ENCODE measurements at regions not wholly inside any gene's neighbourhood (a gene's known extent, or its start where the extent isn't known, plus 50 kb on each side); places are given as distances from the start of the nearest gene placed in this dataset.

DNA sequence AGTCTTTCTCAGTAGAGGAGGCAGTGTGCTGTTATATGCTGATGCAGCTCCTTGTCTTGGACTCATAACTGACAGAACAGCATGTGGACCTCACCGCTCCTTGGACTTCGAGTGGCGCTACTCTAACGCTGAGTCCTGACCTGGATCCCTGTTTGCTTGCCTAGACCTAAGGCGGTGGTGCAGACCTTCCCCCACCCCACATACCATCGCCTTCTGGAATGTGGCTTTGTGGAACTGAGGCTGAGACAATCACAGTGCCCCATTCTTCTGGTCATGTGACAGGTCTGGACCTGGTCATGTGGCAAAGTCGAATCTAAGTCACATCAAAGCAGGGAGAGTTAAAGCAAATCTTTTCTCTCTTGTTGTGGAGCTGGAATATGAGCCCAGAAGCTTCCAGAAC lies 190.7 kb upstream of the MKI67 start:
- no peak for ATAC-seq
- 85% methylated on average over 7 of the region's 7 CpGs for WGBS
- H3K27me3 ChIP-seq (ENCODE audit: control insufficient read depth, insufficient read depth): no peaks in the 10 kb centered on the region
- intact Hi-C loops (cut with DNase I): no loop called here
- no peaks in the 10 kb centered on the region for H3K4me1 ChIP-seq (ENCODE audit: control insufficient read depth, insufficient read depth, low read length)
- no peak overlapping the region for H3K27ac ChIP-seq (ENCODE audit: low read length)
- no peak overlapping the region for H3K4me3 ChIP-seq (ENCODE audit: low read length)
- no peaks in the 10 kb centered on the region for H3K9me3 ChIP-seq (ENCODE audit: control insufficient read depth, low read length)
- no peak for DNase-seq

DNA sequence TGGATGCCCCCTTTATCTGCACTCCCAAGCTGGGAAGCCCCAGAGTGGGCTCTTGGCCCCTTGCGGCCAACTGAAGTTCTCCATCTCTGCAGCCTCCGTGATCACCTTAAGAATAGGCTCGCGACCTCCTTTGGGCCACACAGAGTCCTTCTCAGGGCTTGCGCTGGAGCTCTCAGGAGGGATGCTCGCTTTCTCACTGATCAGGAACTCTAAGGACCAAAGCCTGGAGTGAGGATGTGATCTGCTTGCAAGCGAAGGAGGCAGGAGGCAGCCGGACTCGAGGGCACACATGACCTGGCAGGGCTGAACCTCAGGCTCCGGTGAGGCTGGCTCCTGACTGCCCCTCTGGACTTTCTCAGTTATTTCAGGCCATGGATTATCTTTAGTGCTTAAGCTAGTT lies 192.1 kb upstream of the MKI67 start:
- DNase-seq (no peak), ATAC-seq (no peak)
- Histone ChIP-seq H3K4me1 (ENCODE audit: control insufficient read depth, insufficient read depth, low read length) (no peaks in the 10 kb centered on the region), H3K27me3 (ENCODE audit: control insufficient read depth, insufficient read depth) (no peaks in the 10 kb centered on the region), H3K4me3 (ENCODE audit: low read length) (no peak overlapping the region), H3K9me3 (ENCODE audit: control insufficient read depth, low read length) (no peaks in the 10 kb centered on the region), H3K27ac (ENCODE audit: low read length) (no peak overlapping the region)
- intact Hi-C loops (cut with DNase I): no loop called here
- 84% methylated on average over 10 of the region's 10 CpGs for WGBS

DNA sequence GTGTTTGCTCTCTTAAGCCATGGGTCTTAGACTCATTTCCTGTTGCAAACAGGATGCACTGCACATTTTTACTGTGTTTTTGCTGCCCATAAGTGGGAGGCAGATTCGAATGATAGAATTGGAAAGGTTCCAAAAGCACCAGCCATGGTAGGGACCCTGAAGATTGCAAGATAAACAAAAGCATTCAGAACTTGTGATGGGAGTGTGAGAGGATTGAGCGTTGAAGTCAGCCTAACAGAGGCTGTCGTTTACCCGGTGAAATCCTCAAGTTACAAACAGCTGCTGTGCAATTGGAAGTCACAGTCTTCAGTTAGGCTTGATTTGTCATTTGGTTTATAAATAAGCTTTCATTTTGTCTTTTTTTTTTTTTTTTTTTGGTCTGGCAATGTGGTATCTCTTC lies 192.7 kb upstream of the MKI67 start:
- intact Hi-C loops (cut with DNase I): no loop called here
- Histone ChIP-seq H3K9me3 (ENCODE audit: control insufficient read depth, low read length) (no peaks in the 10 kb centered on the region), H3K27me3 (ENCODE audit: control insufficient read depth, insufficient read depth) (no peaks in the 10 kb centered on the region), H3K27ac (ENCODE audit: low read length) (no peak overlapping the region), H3K4me1 (ENCODE audit: control insufficient read depth, insufficient read depth, low read length) (no peaks in the 10 kb centered on the region), H3K4me3 (ENCODE audit: low read length) (no peak overlapping the region)
- DNase-seq (no peak), ATAC-seq (no peak)
- 44% methylated on average over 4 of the region's 4 CpGs for WGBS

DNA sequence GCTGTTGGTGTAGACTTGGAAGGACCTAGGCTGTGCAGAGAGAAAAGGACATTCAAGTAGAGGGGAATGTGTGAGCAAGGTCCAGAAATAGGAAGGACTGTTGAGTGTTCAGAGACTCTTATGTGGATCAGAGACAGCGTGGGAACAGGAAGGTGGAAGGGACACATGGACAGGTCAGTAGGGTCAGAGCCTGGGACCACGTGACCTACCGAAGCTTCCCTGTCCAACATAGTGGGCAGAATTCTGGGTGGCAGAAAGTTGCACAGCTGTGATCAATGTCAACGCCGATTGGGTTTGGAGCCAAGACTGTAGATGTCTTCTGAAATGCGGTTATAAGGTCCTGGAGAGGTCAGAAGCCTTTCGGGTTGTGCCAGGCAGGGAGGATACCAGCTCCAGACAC lies 195.9 kb upstream of the MKI67 start:
- H3K27me3 ChIP-seq (ENCODE audit: control insufficient read depth, insufficient read depth): no peaks in the 10 kb centered on the region
- intact Hi-C loops (cut with DNase I): loop anchor here in 2 of 4 donors (10.0 kb wide), 1 partner anchor 93 kb away; no protein-coding TSS in a partner anchor
- no peak for ATAC-seq

DNA sequence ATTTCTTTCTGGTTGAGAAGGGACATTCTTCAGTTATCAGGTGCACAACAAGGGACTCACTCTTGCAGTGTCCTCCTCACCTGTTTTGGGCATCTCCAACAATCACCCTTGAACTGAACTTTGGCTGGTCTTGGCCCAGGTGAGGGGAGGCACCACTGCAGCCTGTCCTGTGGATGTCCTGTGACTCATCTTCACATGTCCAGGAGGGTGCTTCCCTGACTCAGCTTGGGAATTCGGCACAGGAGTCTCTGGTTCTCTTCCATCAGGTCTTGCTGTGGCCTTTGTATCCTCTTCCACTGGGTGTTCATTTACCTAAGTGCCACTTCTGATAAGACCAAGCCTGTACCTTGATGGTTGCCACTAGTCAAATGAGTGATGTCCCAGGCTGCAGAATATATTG lies 196.7 kb upstream of the MKI67 start:
- no peak for ATAC-seq
- DNase-seq: no peak
- 70% methylated on average over 1 of the region's 1 CpG for WGBS
- no peak overlapping the region for H3K4me3 ChIP-seq (ENCODE audit: low read length)
- H3K27ac ChIP-seq (ENCODE audit: low read length): no peak overlapping the region
- intact Hi-C loops (cut with DNase I): loop anchor here in 2 of 4 donors (10.0 kb wide), 1 partner anchor 92 kb away; no protein-coding TSS in a partner anchor
- no peaks in the 10 kb centered on the region for H3K9me3 ChIP-seq (ENCODE audit: control insufficient read depth, low read length)
- H3K27me3 ChIP-seq (ENCODE audit: control insufficient read depth, insufficient read depth): no peaks in the 10 kb centered on the region
- no peaks in the 10 kb centered on the region for H3K4me1 ChIP-seq (ENCODE audit: control insufficient read depth, insufficient read depth, low read length)

More for the DNA sequence above, 195.9 kb upstream of the MKI67 start:
- WGBS: 87% methylated on average over 7 of the region's 7 CpGs
- no peak for DNase-seq
- Histone ChIP-seq H3K4me1 (ENCODE audit: control insufficient read depth, insufficient read depth, low read length) (no peaks in the 10 kb centered on the region), H3K27ac (ENCODE audit: low read length) (no peak overlapping the region), H3K4me3 (ENCODE audit: low read length) (no peak overlapping the region), H3K9me3 (ENCODE audit: control insufficient read depth, low read length) (no peaks in the 10 kb centered on the region)

DNA sequence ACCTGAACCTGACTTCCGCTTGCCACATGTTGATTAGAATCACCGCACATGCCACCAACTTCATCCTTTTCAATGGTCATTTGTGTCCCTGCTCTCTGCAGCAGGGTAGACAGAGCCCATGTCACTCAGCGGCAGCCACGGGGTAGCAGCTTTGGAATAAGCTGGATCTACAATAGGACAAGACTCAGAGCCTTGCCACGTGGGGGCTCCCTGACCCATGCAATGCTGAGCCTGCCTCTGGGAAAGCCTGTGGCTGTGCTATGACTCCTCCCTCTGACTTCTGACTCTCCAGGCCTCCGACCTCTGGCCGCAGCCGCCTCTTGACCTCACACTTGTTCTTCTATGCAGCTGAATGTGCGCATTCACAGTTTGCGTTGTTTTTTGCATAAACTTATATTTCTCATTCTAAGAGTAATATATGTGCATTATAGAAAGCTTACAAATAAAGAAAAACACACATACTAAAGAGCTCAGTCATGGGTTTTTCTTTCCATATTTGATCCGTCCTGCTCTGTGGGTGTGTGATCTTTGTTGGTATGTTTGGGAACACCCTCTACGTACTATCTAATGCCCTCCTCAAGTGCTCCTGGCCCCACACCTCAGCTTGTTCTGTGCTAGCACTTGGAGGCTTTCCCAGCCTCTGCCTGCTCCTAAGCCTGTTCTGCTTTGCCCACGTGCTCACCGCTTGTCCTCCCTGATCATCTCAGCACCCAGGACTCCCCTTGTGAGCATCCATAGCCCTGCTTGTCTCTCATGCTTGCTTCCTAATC lies 198.0 kb upstream of the MKI67 start:
- intact Hi-C loops (cut with DNase I): loop anchor here in 2 of 4 donors (10.0 kb wide), 1 partner anchor 91 kb away; no protein-coding TSS in a partner anchor
- Histone ChIP-seq H3K27me3 (ENCODE audit: control insufficient read depth, insufficient read depth) (no peaks in the 10 kb centered on the region), H3K4me3 (ENCODE audit: low read length) (no peak overlapping the region), H3K9me3 (ENCODE audit: control insufficient read depth, low read length) (no peaks in the 10 kb centered on the region), H3K4me1 (ENCODE audit: control insufficient read depth, insufficient read depth, low read length) (no peaks in the 10 kb centered on the region), H3K27ac (ENCODE audit: low read length) (no peak overlapping the region)
- WGBS: 40% methylated on average over 14 of the region's 14 CpGs
- ATAC-seq (peak; percentile 88 to 92), DNase-seq (peak; percentile 55 to 85 (median 77))

DNA sequence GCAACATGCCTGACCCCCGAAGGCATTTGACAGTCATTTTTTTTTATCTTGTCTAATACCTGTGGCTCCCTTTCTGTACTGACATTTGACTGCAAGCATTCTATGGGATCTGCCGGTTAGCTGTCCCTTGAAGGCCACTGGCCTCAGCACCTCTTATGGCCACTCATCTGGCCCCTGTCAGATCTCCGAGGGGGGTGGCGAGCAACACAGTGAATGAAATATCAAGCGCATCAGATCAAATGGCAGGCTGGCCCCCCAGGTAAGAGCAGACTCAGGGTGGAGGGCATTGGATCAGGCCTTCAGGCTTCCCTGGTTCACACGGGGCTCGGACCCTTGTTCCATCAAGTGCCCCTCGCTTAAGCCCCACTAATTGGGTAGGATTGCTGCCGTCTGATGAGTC lies 199.6 kb upstream of the MKI67 start:
- H3K9me3 ChIP-seq (ENCODE audit: control insufficient read depth, low read length): no peaks in the 10 kb centered on the region
- H3K4me1 ChIP-seq (ENCODE audit: control insufficient read depth, insufficient read depth, low read length): no peaks in the 10 kb centered on the region
- intact Hi-C loops (cut with DNase I): loop anchor here in 2 of 4 donors (10.0 kb wide), 1 partner anchor 89 kb away; no protein-coding TSS in a partner anchor
- DNase-seq (no peak), ATAC-seq (no peak)
- no peak overlapping the region for H3K27ac ChIP-seq (ENCODE audit: low read length)
- WGBS: 81% methylated on average over 9 of the region's 9 CpGs
- H3K27me3 ChIP-seq (ENCODE audit: control insufficient read depth, insufficient read depth): no peaks in the 10 kb centered on the region
- no peak overlapping the region for H3K4me3 ChIP-seq (ENCODE audit: low read length)

DNA sequence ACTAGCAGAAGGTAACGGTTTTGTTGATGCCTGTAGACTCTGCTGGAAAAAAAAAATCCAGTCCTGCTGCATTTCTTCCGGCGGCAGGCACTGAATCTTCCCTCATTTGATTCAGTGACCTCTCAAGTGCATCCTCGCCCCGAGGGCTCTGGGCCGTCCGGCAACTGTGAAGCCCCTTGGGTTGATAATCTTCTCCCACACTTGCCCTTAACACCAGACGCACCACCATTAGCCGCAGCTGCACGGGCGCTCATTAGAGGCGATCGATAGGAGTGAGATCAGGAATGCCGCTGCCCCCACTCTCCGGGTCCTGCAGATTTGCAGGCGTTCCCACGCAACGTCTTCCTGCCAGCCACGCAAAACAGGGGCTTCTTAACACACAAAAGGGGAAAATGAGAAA lies 200.0 kb upstream of the MKI67 start:
- DNase-seq (peak in 1 of 3 donors; percentile 28), ATAC-seq (no peak)
- Histone ChIP-seq H3K27ac (ENCODE audit: low read length) (no peak overlapping the region), H3K4me3 (ENCODE audit: low read length) (no peak overlapping the region), H3K27me3 (ENCODE audit: control insufficient read depth, insufficient read depth) (no peaks in the 10 kb centered on the region), H3K4me1 (ENCODE audit: control insufficient read depth, insufficient read depth, low read length) (no peaks in the 10 kb centered on the region), H3K9me3 (ENCODE audit: control insufficient read depth, low read length) (no peaks in the 10 kb centered on the region)
- intact Hi-C loops (cut with DNase I): loop anchor here in 2 of 4 donors (10.0 kb wide), 1 partner anchor 89 kb away; no protein-coding TSS in a partner anchor
- WGBS: 84% methylated on average over 19 of the region's 19 CpGs

DNA sequence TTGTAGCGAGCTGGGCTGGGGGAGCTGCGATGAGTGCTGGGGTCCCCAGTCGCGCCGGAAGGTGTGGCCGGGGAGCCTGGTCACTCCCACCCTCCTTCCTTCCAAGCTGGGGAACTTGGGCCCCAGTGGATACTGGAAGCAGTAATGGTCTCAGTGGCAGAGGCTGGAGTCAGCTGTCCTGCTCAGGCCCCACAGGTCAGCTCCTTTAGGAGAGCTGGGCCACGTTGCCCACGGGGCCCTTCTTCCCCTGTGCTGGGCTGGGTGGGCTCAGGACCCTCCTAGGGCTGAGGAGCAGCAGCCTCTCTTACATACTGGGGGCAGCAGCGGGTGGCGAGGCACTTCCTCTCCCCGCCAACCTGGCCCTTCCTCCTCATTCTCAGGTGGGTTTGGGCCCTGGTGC lies 200.6 kb upstream of the MKI67 start:
- ATAC-seq: no peak
- DNase-seq: no peak
- no peaks in the 10 kb centered on the region for H3K9me3 ChIP-seq (ENCODE audit: control insufficient read depth, low read length)
- no peak overlapping the region for H3K27ac ChIP-seq (ENCODE audit: low read length)
- H3K4me3 ChIP-seq (ENCODE audit: low read length): no peak overlapping the region
- no peaks in the 10 kb centered on the region for H3K27me3 ChIP-seq (ENCODE audit: control insufficient read depth, insufficient read depth)
- no peaks in the 10 kb centered on the region for H3K4me1 ChIP-seq (ENCODE audit: control insufficient read depth, insufficient read depth, low read length)
- intact Hi-C loops (cut with DNase I): loop anchor here in 2 of 4 donors (10.0 kb wide), 1 partner anchor 88 kb away; no protein-coding TSS in a partner anchor
- WGBS: 90% methylated on average over 11 of the region's 11 CpGs

DNA sequence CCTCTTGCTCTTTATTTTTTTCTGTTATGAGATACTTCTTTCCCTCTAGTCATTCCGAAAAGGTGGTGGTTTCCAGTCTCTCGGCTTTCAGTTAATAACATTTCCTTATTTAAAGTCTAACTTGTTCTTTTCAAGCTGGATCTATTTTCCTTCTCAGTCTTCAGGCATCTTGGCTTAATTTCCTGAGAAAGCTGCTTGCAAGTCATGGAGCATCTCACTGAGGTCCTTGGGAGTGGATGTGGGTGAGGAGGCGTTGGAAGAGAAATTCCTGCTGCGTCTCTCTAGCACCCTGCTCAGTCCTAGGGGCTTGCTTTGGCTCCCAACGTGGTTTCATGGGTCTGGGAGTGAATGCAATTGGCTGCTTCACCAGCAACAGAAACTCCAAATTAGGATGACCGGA lies 210.2 kb upstream of the MKI67 start:
- DNase-seq (no peak), ATAC-seq (no peak)
- H3K27me3 ChIP-seq (ENCODE audit: control insufficient read depth, insufficient read depth): no peaks in the 10 kb centered on the region
- no peak overlapping the region for H3K27ac ChIP-seq (ENCODE audit: low read length)
- H3K4me1 ChIP-seq (ENCODE audit: control insufficient read depth, insufficient read depth, low read length): no peaks in the 10 kb centered on the region
- no peak overlapping the region for H3K4me3 ChIP-seq (ENCODE audit: low read length)
- H3K9me3 ChIP-seq (ENCODE audit: control insufficient read depth, low read length): no peaks in the 10 kb centered on the region
- WGBS: 60% methylated on average over 6 of the region's 6 CpGs
- intact Hi-C loops (cut with DNase I): no loop called here

DNA sequence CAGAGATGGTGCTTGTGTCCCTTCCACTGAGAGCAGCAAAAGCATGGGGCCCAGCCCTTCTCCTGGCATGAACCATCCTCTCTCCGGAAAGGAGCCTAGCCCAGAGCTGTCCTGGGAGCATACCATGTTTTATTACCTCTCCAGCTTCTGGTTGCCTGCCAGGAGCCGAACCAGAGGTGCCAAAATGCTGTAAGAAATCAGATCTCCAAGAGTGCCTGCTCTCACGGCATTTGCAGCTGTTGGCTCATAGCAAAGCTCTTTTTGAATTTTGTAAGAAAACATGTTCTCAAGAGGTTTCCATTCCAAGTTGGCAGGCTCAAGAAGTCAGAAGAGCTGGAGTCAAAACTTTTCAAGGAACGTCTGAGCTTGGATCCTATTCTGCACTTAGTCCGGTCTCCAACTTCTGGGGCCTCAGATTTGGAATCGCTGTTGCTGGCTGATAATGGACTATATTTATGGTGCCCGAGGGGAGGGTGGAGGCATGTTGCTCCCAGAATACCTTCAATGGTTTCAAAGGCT lies 211.7 kb upstream of the MKI67 start:
- intact Hi-C loops (cut with DNase I): no loop called here
- no peak overlapping the region for H3K27ac ChIP-seq (ENCODE audit: low read length)
- H3K4me3 ChIP-seq (ENCODE audit: low read length): no peak overlapping the region
- ATAC-seq (peak; percentile 52 to 84), DNase-seq (peak; percentile 54 to 89 (median 79))
- H3K4me1 ChIP-seq (ENCODE audit: control insufficient read depth, insufficient read depth, low read length): no peaks in the 10 kb centered on the region
- no peaks in the 10 kb centered on the region for H3K9me3 ChIP-seq (ENCODE audit: control insufficient read depth, low read length)
- H3K27me3 ChIP-seq (ENCODE audit: control insufficient read depth, insufficient read depth): no peaks in the 10 kb centered on the region
- WGBS: 24% methylated on average over 7 of the region's 7 CpGs
